ENCODE measurements at regions not wholly inside any gene's neighbourhood (a gene's known extent, or its start where the extent isn't known, plus 50 kb on each side); places are given as distances from the start of the nearest gene placed in this dataset.

GRCh38 chr9:24359046-24359445 lies 186.7 kb downstream of the IZUMO3 start:
- no peaks in the 10 kb centered on the region for H3K9me3 ChIP-seq
- H3K27me3 ChIP-seq: no peaks in the 10 kb centered on the region
- H3K4me3 ChIP-seq (replicated peaks in 1 of 3): no peak overlapping the region
- WGBS, 2 donors: 93 to 94% methylated on average over 5 of the region's 5 CpGs
- DNase-seq: no peak
- intact Hi-C loops (cut with DNase I): no loop called here
- H3K36me3 ChIP-seq: no peaks in the 10 kb centered on the region
- TF ChIP-seq CTCF (IDR thresholded peaks at IDR 0.05): no peak
- no peaks in the 10 kb centered on the region for H3K4me1 ChIP-seq
- H3K27ac ChIP-seq: no peak overlapping the region

GRCh38 chr9:24351973-24352372 lies 193.7 kb downstream of the IZUMO3 start:
- no peak for DNase-seq
- H3K4me1 ChIP-seq: no peaks in the 10 kb centered on the region
- H3K27me3 ChIP-seq: no peaks in the 10 kb centered on the region
- no peaks in the 10 kb centered on the region for H3K36me3 ChIP-seq
- no peaks in the 10 kb centered on the region for H3K9me3 ChIP-seq
- H3K27ac ChIP-seq: no peak overlapping the region
- TF ChIP-seq CTCF (IDR thresholded peaks at IDR 0.05): no peak
- TF ChIP-seq POLR2A (IDR thresholded peaks at IDR 0.05): no peak
- H3K4me3 ChIP-seq (replicated peaks in 1 of 3): no peak overlapping the region
- intact Hi-C loops (cut with DNase I): no loop called here

GRCh38 chr9:24351258-24351657 lies 194.4 kb downstream of the IZUMO3 start:
- H3K36me3 ChIP-seq: no peaks in the 10 kb centered on the region
- H3K27ac ChIP-seq: no peak overlapping the region
- no peaks in the 10 kb centered on the region for H3K4me1 ChIP-seq
- no peaks in the 10 kb centered on the region for H3K27me3 ChIP-seq
- no peaks in the 10 kb centered on the region for H3K9me3 ChIP-seq
- intact Hi-C loops (cut with DNase I): no loop called here
- TF ChIP-seq CTCF (IDR thresholded peaks at IDR 0.05) (no peak), POLR2A (IDR thresholded peaks at IDR 0.05) (no peak)
- DNase-seq: no peak
- H3K4me3 ChIP-seq (replicated peaks in 1 of 3): no peak overlapping the region
- whole genome bisulfite sequencing, 2 donors: 66 to 70% methylated on average over 2 of the region's 2 CpGs

- no peak for DNase-seq
- 75 to 90% methylated on average over 1 of the region's 1 CpG for WGBS, 2 donors
- no peak overlapping the region for H3K4me3 ChIP-seq (replicated peaks in 1 of 3)
- TF ChIP-seq CTCF (IDR thresholded peaks at IDR 0.05): no peak
- TF ChIP-seq POLR2A (IDR thresholded peaks at IDR 0.05): no peak
- no peaks in the 10 kb centered on the region for H3K36me3 ChIP-seq
- no peaks in the 10 kb centered on the region for H3K27me3 ChIP-seq
- no peaks in the 10 kb centered on the region for H3K9me3 ChIP-seq
- H3K27ac ChIP-seq: no peak overlapping the region
- no peaks in the 10 kb centered on the region for H3K4me1 ChIP-seq
- intact Hi-C loops (cut with DNase I): no loop called here
Observed at GRCh38 chr9:24342457-24342856, 203.2 kb downstream of the IZUMO3 start.

GRCh38 chr9:24333629-24334028 lies 212.1 kb downstream of the IZUMO3 start:
- Histone ChIP-seq H3K9me3 (no peaks in the 10 kb centered on the region), H3K27ac (no peak overlapping the region), H3K4me1 (no peaks in the 10 kb centered on the region), H3K36me3 (no peaks in the 10 kb centered on the region), H3K27me3 (no peaks in the 10 kb centered on the region), H3K4me3 (replicated peaks in 1 of 3) (no peak overlapping the region)
- 62 to 69% methylated on average over 2 of the region's 2 CpGs for WGBS, 2 donors
- TF ChIP-seq POLR2A (IDR thresholded peaks at IDR 0.05) (no peak), CTCF (IDR thresholded peaks at IDR 0.05) (no peak)
- DNase-seq: no peak
- intact Hi-C loops (cut with DNase I): no loop called here
